SU-DHL-6 (cell line): ENCODE measurements at regions not wholly inside any gene's neighbourhood (a gene's known extent, or its start where the extent isn't known, plus 50 kb on each side); places are given as distances from the start of the nearest gene placed in this dataset.

Experiments
- H2AFZ ChIP-seq: fragments of 200-600 bp; sonication (generic); 2 replicates; pipeline ENCODE4 v1.6.1; 2014; ENCODE audit warnings: low read depth, mild to moderate bottlenecking, moderate library complexity, mixed read lengths, antibody characterized with exemption, low read length; ENCODE audit not compliant: severe bottlenecking
- H3F3A ChIP-seq: fragments of 200-600 bp; shearing (Covaris generic); 2 replicates; pipeline ENCODE4 v1.6.0; 2016; ENCODE audit warnings: antibody characterized with exemption, mild to moderate bottlenecking; ENCODE audit not compliant: insufficient read depth
- H3K27ac ChIP-seq: fragments of 200-600 bp; sonication (generic); 2 replicates; pipeline ENCODE4 v1.5.1; 2016; ENCODE audit warnings: low read depth, mild to moderate bottlenecking, low read length, moderate library complexity, mixed read lengths
- H3K27me3 ChIP-seq: fragments of 200-600 bp; sonication (generic), shearing (Covaris generic); 2 replicates; pipeline ENCODE4 v1.6.0; 2014; ENCODE audit warnings: mild to moderate bottlenecking, low read length
- H3K36me3 ChIP-seq: fragments of 200-600 bp; sonication (generic); 2 replicates; pipeline ENCODE4 v1.6.1; 2014; ENCODE audit warnings: mild to moderate bottlenecking, low read length, mixed read lengths
- H3K4me2 ChIP-seq: fragments of 300-600, 200-600 bp; shearing (Covaris generic), sonication (generic); 2 replicates; pipeline ENCODE4 v1.6.0; 2014; ENCODE audit warnings: low read length, low read depth, mild to moderate bottlenecking; ENCODE audit not compliant: poor library complexity, severe bottlenecking
- H3K4me3 ChIP-seq: fragments of 200-600 bp; sonication (generic); 2 replicates; pipeline ENCODE4 v1.5.1; 2014; ENCODE audit warnings: antibody characterized with exemption, low read length, mild to moderate bottlenecking, mixed read lengths; ENCODE audit not compliant: insufficient read depth, poor library complexity, severe bottlenecking
- H3K79me2 ChIP-seq: fragments of 200-600 bp; sonication (generic); 2 replicates; pipeline ENCODE4 v1.6.1; 2014; ENCODE audit warnings: mild to moderate bottlenecking, low read length, moderate library complexity; ENCODE audit not compliant: insufficient read depth
- H3K9ac ChIP-seq: fragments of 200-600 bp; sonication (generic); 2 replicates; pipeline ENCODE4 v1.7.0; 2014; ENCODE audit warnings: mild to moderate bottlenecking, low read length
- H3K9me2 ChIP-seq: fragments of 200-600 bp; sonication (generic); replicated peaks from 2 replicates; pipeline ENCODE4 v1.6.1; 2014; ENCODE audit warnings: low read length; ENCODE audit not compliant: insufficient read depth
- H3K9me3 ChIP-seq: fragments of 200-600 bp; sonication (generic); 2 replicates; pipeline ENCODE4 v1.6.1; 2014; ENCODE audit warnings: low read length, mixed read lengths; ENCODE audit not compliant: insufficient read depth
- H4K20me1 ChIP-seq: fragments of 200-600 bp; sonication (generic); 2 replicates; pipeline ENCODE4 v1.6.1; 2014; ENCODE audit warnings: low read depth, mild to moderate bottlenecking, antibody characterized with exemption, low read length, moderate library complexity, mixed read lengths
- CTCF ChIP-seq: fragments of 200-600 bp; sonication (generic); IDR thresholded peaks from one replicate; pipeline ENCODE4 v1.5.1; 2017; ENCODE audit warnings: antibody characterized with exemption, mild to moderate bottlenecking, low read length, moderate library complexity; ENCODE audit not compliant: insufficient read depth, poor library complexity, severe bottlenecking
- EZH2phosphoT487 ChIP-seq: fragments of 200-600 bp; sonication (generic), shearing (Covaris generic); conservative IDR thresholded peaks from 2 replicates; pipeline ENCODE4 v1.6.1; 2018; ENCODE audit warnings: mild to moderate bottlenecking, antibody characterized with exemption, low read length, moderate library complexity, mixed read lengths

GRCh38 chr20:37593710-37594109, 66.0 kb upstream of the BLCAP start:
- Histone ChIP-seq H3K9me3 (no peaks in the 10 kb centered on the region), H3K27me3 (no peaks in the 10 kb centered on the region; the same call in 1 of the 2 replicates), H3F3A (no peaks in the 10 kb centered on the region), H3K4me2 (no peak overlapping the region), H2AFZ (no peak overlapping the region), H3K9me2 (no peaks in the 10 kb centered on the region), H3K27ac (no peak overlapping the region), H4K20me1 (no peaks in the 10 kb centered on the region), H3K4me3 (no peak overlapping the region), H3K9ac (no peak overlapping the region), H3K36me3 (no peaks in the 10 kb centered on the region), H3K79me2 (no peaks in the 10 kb centered on the region)
- TF ChIP-seq EZH2phosphoT487 (no peak), CTCF (no peak)

- Histone ChIP-seq H2AFZ (no peak overlapping the region), H3K9me3 (no peaks in the 10 kb centered on the region), H3K79me2 (no peaks in the 10 kb centered on the region), H3K27ac (no peak overlapping the region), H3K9ac (no peak overlapping the region), H4K20me1 (no peaks in the 10 kb centered on the region), H3K4me3 (no peak overlapping the region), H3K36me3 (no peaks in the 10 kb centered on the region), H3K4me2 (no peak overlapping the region), H3K9me2 (no peaks in the 10 kb centered on the region), H3F3A (no peaks in the 10 kb centered on the region), H3K27me3 (no peaks in the 10 kb centered on the region; the same call in 1 of the 2 replicates)
- TF ChIP-seq EZH2phosphoT487, result no peak
- no peak for TF ChIP-seq CTCF
Observed at GRCh38 chr20:37590938-37591490, 63.3 kb upstream of the BLCAP start.

DNA sequence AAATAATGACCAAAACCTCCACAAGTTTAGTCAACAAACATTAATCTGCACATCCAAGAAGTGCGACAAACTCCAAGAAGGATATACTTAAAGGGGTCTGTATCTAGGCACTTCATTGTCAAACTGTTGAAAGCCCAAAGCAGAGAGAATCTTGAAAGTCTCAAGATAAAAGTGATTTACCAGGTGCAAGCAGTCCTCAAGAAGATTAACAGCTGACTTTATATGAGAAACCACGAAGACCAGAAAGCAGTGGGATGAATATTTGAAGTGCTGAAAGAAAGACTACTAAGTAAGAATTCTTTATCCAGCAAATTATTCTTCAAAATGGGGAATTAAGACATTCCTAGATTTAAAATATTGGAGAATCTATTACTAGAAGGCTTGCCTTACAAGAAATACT, 58.4 kb upstream of the BLCAP start:
- Histone ChIP-seq H2AFZ (no peak overlapping the region), H3F3A (no peaks in the 10 kb centered on the region), H3K27me3 (no peaks in the 10 kb centered on the region), H3K9me2 (no peaks in the 10 kb centered on the region), H3K4me3 (no peak overlapping the region), H3K4me2 (no peak overlapping the region), H3K36me3 (no peaks in the 10 kb centered on the region), H3K27ac (no peak overlapping the region), H4K20me1 (no peaks in the 10 kb centered on the region), H3K9me3 (no peaks in the 10 kb centered on the region), H3K9ac (no peak overlapping the region), H3K79me2 (no peaks in the 10 kb centered on the region)
- TF ChIP-seq EZH2phosphoT487 (no peak), CTCF (no peak)
